Activated effector memory CD4-positive, alpha-beta T cell treated with Interleukin-2 at 50 U/mL for 16 hours (primary cell): ENCODE measurements at regions not wholly inside any gene's neighbourhood (a gene's known extent, or its start where the extent isn't known, plus 50 kb on each side); places are given as distances from the start of the nearest gene placed in this dataset.
"Not testable (repeated sequence)": the region's sequence is repeated elsewhere in the genome, so short reads cannot be mapped to it uniquely, and the experiment has no call there.

Experiments used
- DNase-seq: peaks from one replicate; pipeline ENCODE4 v3.0.0-alpha.2; 2020

- no peak for DNase-seq
Measured at GRCh38 chr21:43286196-43286595, 117.4 kb downstream of the CRYAA start.

- no peak for DNase-seq
Measured at GRCh38 chr21:43284700-43285099, 115.9 kb downstream of the CRYAA start.

GRCh38 chr21:43284238-43284637 is 115.4 kb downstream of the CRYAA start:
- DNase-seq = no peak

GRCh38 chr21:43283925-43284221 is 115.1 kb downstream of the CRYAA start:
- DNase-seq = not testable (repeated sequence)

GRCh38 chr21:43283136-43283924 is 114.5 kb downstream of the CRYAA start:
- no peak for DNase-seq

GRCh38 chr21:43282358-43283120 is 113.7 kb downstream of the CRYAA start:
- no peak for DNase-seq

GRCh38 chr21:43281661-43282357 is 113.0 kb downstream of the CRYAA start:
- DNase-seq = no peak

- DNase-seq = no peak
Measured at GRCh38 chr21:43280949-43281633, 112.3 kb downstream of the CRYAA start.

- no peak for DNase-seq
Measured at GRCh38 chr21:43279578-43279894, 110.7 kb downstream of the CRYAA start.

- DNase-seq = no peak
Measured at GRCh38 chr21:43278766-43279577, 110.2 kb downstream of the CRYAA start.

GRCh38 chr21:43278359-43278758 is 109.6 kb downstream of the CRYAA start:
- DNase-seq = no peak

GRCh38 chr21:43277481-43278351 is 108.9 kb downstream of the CRYAA start:
- DNase-seq = no peak

- no peak for DNase-seq
Measured at GRCh38 chr21:43276811-43277210, 108.0 kb downstream of the CRYAA start.

- DNase-seq = no peak
Measured at GRCh38 chr21:43275421-43276211, 106.8 kb downstream of the CRYAA start.

GRCh38 chr21:43274946-43275310 is 106.1 kb downstream of the CRYAA start:
- DNase-seq = no peak

GRCh38 chr21:43274022-43274945 is 105.5 kb downstream of the CRYAA start:
- no peak for DNase-seq

- DNase-seq = no peak
Measured at GRCh38 chr21:43273708-43274021, 104.9 kb downstream of the CRYAA start.

- DNase-seq = no peak
Measured at GRCh38 chr21:43273016-43273707, 104.4 kb downstream of the CRYAA start.

- DNase-seq = no peak
Measured at GRCh38 chr21:43272591-43272990, 103.8 kb downstream of the CRYAA start.
